Adrenal gland (tissue), 5 donors: ENCODE measurements at regions not wholly inside any gene's neighbourhood (a gene's known extent, or its start where the extent isn't known, plus 50 kb on each side); places are given as distances from the start of the nearest gene placed in this dataset.

Experiments used
- POLR2A ChIP-seq, 2 donors: fragments of 450-650 bp; IDR thresholded peaks; one replicate each; pipeline ENCODE4 v1.6.1; 2017; ENCODE audit warnings: antibody characterized with exemption in 2 of 2, mild to moderate bottlenecking in 2 of 2, moderate library complexity in 1 of 2
- TF ChIP-seq, protein P1 (sequence below), 6 experiments: fragments of 450-650 bp in 4 of 6; fragments of 200-600 bp in 2 of 6; sonication (generic) in 1 of 6; IDR thresholded peaks; 1 replicate in 5 of 6; 2 replicates in 1 of 6; pipeline versions ENCODE4 v1.5.1 to v1.8.0; 2016 to 2021; ENCODE audit warnings: antibody characterized with exemption in 6 of 6, mild to moderate bottlenecking in 2 of 6, moderate library complexity in 1 of 6
- donor health status: DM: no; HTN: no; CAD: no.

DNA sequence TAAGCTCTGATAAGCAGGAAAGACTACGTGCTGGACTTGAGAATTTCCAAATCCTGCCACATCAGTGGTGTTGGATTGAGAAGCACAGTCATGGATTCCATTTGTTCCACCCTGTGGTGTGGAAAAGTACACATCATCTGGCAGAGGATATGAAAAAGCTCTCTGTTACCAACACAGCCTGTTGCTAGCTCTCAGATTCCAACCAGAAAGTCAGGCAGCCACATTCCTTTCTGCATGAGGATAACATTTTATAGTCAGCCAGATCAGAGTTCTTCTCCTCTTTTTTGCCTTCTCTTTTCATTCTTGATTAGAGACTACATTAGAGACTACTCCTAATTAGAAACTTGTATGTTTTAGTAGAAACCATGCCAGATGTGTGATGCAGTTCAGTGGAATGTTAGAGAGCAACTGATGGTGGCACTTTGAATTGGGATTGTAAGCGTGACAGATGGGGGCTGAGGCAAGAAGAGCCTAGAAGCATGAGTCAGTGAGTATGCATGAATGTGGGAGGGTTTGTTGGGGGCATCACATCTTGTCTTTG, 61.2 kb upstream of the STXBP6 start:
- TF ChIP-seq, protein P1, sequence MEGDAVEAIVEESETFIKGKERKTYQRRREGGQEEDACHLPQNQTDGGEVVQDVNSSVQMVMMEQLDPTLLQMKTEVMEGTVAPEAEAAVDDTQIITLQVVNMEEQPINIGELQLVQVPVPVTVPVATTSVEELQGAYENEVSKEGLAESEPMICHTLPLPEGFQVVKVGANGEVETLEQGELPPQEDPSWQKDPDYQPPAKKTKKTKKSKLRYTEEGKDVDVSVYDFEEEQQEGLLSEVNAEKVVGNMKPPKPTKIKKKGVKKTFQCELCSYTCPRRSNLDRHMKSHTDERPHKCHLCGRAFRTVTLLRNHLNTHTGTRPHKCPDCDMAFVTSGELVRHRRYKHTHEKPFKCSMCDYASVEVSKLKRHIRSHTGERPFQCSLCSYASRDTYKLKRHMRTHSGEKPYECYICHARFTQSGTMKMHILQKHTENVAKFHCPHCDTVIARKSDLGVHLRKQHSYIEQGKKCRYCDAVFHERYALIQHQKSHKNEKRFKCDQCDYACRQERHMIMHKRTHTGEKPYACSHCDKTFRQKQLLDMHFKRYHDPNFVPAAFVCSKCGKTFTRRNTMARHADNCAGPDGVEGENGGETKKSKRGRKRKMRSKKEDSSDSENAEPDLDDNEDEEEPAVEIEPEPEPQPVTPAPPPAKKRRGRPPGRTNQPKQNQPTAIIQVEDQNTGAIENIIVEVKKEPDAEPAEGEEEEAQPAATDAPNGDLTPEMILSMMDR (IDR thresholded peaks at IDR 0.05): no peak
- no peak for TF ChIP-seq POLR2A (IDR thresholded peaks at IDR 0.05)
